HG03139 (cell line): ENCODE measurements at regions not wholly inside any gene's neighbourhood (a gene's known extent, or its start where the extent isn't known, plus 50 kb on each side); places are given as distances from the start of the nearest gene placed in this dataset.

Source experiments
- ATAC-seq: cut with Tn5 transposase; IDR thresholded peaks from one replicate; pipeline ENCODE4 v1.9.1; 2021; ENCODE audit not compliant: unreplicated experiment

GRCh38 chr14:42703501-42703900 lies 1096.8 kb downstream of the LRFN5 start:
- ATAC-seq, result no peak

DNA sequence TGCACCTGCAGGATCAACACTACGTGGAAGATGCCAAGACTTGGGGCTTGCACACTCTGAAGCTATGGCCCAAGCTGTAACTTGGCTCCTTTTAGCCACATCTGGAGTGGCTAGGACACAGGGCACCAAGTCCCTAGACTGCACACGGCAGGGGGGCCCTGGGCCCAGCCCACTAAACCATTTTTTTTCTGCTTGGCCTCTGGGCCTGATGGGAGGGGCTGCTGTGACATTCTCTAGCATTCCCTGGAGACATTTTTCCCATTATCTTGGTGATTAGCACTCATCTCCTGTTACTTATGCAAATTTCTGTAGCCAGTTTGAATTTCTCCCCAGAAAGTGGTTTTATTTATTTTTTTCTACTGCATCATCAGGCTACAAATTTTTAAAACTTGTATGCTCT lies 1080.7 kb downstream of the LRFN5 start:
- no peak for ATAC-seq

- no peak for ATAC-seq
Measured at GRCh38 chr14:42683707-42684106, 1077.0 kb downstream of the LRFN5 start.

- no peak for ATAC-seq
Measured at GRCh38 chr14:42676636-42677035, 1070.0 kb downstream of the LRFN5 start.

DNA sequence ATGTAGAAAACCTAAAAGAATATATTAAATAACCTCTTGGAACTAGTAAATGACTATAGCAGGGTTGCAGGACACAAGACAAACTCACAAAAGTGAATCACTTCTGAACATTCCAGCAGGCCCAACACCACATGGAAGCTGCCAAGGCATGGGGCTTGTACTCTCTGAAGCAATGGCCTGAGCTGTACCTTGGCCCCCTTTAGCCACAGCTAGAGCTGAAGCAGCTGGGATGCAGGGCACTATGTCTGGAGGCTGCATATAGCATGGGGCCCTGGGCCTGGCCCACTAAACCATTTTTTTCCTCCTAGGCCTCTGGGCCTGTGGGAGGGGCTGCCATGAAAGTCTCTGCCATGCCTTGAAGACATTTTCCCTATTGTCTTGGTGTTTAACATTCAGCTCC lies 1067.3 kb downstream of the LRFN5 start:
- no peak for ATAC-seq

GRCh38 chr14:42671636-42672035 lies 1065.0 kb downstream of the LRFN5 start:
- ATAC-seq, result no peak

DNA sequence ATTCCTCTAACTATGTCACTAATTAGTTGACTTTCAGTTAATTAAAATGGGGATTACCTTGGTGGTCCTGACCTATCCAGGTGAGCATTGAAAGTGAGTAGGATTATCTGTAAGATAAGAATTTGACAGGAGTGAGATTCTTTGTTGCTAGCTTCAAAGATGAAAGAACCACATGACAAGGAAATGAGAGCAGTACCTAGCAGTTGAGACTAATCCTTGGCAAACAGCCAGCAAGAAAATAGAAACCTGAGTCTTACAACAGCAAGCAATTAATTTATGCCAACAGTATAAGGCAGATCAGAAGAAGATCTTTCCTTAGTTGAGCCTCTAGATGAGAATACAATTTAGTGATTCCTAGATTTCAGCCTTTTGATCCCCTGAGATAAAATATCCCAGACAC lies 1058.4 kb downstream of the LRFN5 start:
- ATAC-seq, result no peak

DNA sequence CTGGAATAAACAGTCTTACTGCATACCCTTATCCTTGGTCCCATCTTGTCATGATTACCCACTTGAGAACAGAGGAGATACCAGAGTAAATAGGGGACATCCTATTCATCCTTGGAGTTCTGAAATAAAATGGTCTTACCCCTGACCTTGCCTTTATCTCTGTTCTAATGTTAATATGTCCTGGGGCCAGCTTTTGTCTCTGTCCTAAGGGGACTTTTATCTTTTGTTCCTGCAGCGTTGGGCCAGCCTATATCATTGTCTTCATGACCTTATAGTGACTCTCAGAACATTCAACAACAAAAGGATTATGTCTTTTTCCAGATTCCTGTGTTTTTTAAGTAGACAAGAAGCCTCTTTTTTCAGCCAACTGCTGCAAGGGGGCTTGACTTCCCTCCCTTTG lies 1057.5 kb downstream of the LRFN5 start:
- no peak for ATAC-seq

- ATAC-seq, result no peak
Measured at GRCh38 chr14:42654707-42655106, 1048.0 kb downstream of the LRFN5 start.

DNA sequence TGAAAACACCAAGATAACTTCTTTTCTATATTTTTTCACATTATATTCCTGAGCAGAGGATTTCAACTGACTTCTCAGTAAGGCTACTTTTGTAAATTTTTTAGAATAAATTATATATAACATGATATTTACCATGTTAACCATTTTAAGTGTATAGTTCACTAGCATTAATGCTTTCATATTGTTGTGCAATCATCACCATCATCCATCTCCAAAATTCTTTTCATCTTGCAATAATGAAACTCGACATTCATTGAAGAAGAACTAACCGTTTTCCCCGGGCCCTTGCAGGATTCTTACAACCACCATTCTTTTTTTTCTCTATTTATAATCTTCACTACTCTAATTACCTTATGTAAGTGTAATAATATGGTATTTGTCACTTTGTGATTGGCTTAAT lies 1036.1 kb downstream of the LRFN5 start:
- no peak for ATAC-seq

DNA sequence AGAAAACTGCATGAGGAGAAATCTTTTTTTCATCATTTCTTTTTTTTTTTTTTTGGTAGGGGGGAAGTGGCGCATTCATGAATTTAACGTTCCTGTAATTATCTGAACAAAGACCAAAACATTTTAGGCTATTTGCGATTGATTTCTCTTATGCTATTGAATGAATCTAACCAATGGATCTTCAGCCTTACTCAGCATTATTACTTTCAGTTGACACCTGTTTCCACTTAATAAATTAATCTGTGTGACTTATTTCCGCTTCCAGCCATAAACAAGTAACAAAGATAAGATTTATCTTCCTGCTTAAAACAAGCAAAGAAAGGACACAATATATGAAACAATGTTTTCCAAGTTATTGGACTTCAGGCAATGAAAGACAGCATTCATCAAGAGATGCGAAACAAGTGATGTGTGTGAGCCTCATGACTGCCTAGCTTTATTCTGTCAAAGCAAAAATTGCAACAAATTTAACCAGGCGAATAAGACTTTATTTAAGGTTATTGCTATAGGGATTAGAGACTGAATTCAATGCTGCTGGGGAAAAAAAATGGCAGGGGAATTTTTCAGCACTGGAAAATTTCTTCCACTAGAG lies 1026.9 kb downstream of the LRFN5 start:
- ATAC-seq, result no peak

GRCh38 chr14:42629553-42629952 lies 1022.9 kb downstream of the LRFN5 start:
- ATAC-seq, result no peak

- ATAC-seq, result no peak
Measured at GRCh38 chr14:42628602-42629001, 1021.9 kb downstream of the LRFN5 start.

DNA sequence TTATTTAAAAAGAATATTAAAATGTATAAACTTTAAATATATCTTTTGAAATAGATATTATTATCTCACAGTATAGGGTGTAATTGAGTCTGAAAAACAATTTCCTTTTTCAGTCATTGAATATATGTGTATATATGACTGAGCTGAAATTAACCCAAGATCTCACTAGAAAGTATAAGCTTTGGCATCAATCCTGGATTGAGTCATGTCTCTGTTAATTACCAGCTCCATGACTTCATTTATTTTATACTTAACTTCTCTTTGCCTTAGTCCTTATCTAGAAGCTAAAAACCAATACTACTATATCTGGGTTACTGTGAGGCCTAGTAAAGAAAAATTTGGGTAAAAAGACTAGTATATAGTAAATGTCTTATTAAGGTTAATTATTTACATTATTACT lies 1020.3 kb downstream of the LRFN5 start:
- ATAC-seq, result no peak

DNA sequence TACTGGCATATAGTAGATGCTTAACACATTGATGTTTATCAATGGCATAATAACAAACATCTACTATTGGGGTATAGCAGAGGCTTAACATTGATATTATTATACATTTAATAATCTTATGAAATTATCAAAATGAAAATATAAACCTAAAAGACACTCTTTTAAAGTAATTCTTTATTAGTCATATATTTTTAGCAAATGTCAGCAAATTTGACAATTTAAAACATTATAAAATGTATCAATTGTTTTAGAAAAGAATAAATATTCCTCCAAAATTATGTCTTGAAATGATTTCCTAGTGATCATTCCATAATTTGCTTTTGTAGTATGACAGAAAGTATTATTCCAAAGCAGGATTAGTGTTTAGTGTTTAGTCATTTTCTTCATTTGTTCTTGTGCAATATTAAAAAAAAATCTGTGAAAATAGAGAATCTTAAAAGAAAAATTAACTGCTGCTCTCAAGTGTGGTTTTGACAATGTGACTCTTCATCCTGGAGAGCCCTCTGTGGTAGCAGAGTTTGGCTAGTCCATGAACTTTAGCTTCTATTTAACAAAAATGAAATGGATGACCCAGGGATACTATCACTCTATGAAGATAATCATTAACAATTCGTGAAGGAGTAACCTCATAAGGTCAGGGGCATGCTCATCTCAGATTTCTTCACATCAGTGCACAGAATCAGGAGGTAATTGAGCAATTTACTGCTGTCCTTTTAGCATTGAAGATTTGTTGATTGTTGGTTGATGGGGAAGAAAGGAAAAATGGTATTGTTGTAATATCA lies 1018.5 kb downstream of the LRFN5 start:
- ATAC-seq, result no peak

DNA sequence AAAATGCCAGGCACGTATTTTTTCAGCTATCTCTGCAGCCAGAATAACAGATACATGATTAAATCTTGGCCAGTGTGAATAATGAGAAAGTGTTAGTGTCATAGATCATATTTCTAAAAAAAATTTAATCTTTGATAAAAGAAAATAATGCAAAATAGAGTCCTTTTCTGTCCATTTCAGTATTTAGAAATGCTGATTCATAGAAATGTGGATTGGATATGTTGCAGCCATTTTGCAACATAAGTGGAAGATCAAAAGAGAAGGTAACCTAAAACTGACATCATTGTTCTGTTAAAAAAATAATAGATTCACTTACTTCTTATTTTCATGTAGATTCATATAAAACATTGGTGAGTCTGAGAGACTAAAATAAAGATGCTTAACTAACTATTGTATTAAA lies 1010.3 kb downstream of the LRFN5 start:
- ATAC-seq, result no peak

DNA sequence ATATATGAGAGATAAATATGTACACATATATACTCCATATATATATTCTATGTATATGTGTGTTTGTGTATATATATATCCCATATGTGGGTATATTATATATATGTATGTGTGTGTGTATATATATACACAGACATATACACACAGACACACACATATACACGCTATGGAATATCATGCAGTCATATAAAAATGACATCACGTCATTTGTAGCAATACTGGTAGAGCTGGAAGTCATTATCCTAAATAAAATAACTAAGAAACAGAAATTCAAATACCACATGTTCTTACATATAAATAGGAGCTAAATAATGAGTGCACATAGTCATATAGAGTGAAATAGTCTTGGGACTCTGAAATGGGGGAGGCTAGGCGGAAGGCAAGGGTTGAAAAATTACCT lies 1000.2 kb downstream of the LRFN5 start:
- no peak for ATAC-seq

DNA sequence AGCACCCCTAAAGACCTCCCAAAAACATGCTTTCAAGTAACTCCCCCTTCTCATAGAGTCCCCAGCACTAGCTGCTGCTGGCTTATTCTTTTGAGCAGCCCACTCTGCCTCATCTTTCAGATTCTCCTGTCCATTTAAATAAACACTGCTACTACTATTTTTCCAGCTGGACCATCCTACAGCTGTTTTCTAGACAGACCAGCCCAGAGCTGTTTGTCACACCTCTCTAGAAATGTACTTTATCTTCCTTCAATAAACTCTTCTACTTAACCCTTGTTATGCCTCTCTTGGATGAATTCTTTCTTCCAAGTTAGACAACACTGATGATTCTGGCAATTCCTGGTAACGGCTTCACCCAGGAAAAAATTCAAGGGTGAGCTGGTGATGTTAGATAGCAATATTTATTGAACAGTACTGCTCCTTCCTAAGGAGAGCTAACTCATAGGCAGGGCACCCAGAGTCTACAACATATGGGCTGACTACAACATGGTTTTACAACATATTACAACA lies 995.7 kb downstream of the LRFN5 start:
- ATAC-seq, result no peak

- no peak for ATAC-seq
Measured at GRCh38 chr14:42572032-42572431, 965.4 kb downstream of the LRFN5 start.

DNA sequence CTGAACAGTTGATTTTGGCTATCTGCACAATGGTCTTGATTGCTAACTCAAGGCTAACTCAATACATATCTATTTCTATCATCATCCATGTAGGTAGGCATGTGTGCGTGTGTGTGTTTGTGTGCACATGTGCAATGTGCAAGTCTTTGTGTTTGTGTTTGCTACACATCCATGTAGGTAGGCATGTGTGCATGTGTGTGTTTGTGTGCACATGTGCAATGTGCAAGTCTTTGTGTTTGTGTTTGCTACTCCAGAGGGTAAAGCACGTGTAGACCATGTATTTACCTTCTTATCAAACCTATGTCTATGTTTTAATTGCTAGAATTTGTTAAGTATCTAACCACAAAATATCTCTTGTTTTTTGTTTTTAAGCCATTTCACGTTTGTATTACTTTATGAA lies 962.6 kb downstream of the LRFN5 start:
- ATAC-seq, result no peak

- no peak for ATAC-seq
Measured at GRCh38 chr14:42565556-42565955, 958.9 kb downstream of the LRFN5 start.

DNA sequence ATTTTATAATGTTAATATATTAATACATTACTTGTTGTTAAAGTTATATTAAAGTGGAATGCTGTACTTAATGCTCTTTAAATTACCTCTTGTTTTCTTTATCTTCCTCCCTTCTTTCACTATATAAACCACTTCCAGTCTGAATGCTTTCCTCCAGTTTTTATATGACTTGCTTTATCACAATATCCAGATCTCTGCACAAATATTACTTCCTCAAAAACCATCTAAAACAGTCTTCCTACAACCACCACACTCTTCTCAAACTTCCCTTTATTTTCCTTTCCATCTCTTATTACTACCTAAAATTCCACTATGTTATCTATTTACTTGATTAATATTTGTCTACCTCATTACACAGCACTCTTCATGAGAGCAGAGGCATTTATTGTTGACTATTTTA lies 956.6 kb downstream of the LRFN5 start:
- ATAC-seq, result no peak

DNA sequence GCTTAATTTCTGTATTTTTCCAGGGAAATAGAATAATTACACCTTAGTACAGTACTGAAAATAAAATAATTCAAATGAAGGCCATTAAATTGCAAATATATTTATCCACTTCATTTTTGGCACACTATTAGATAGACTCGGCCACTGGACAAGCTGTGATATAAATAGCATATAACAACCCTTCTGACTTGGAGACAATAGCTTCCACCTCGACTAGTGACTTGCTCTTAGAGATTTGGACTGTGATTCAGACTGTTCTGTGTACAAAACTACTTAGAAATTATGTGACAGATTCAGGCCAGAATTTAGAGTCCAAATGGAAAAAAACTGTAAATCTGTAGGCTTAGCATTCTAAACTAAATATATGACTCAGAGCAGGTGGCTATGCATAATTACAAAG lies 949.9 kb downstream of the LRFN5 start:
- ATAC-seq, result no peak
